Keratinocyte (primary cell): ENCODE measurements at regions not wholly inside any gene's neighbourhood (a gene's known extent, or its start where the extent isn't known, plus 50 kb on each side); places are given as distances from the start of the nearest gene placed in this dataset.

Source experiments
- EZH2 ChIP-seq: IDR thresholded peaks from one replicate; pipeline ENCODE4 v1.6.1; 2012; ENCODE audit warnings: inconsistent platforms, mild to moderate bottlenecking, low read length, moderate library complexity
- TF ChIP-seq, protein P1 (sequence below), 3 experiments: IDR thresholded peaks in 1 of 3; conservative IDR thresholded peaks in 1 of 3; optimal IDR thresholded peaks in 1 of 3; 2 replicates in 2 of 3; 3 replicates in 1 of 3; pipeline versions ENCODE3 to v1.5.1; 2011; ENCODE audit warnings: low read length in 3 of 3, mild to moderate bottlenecking in 3 of 3, moderate library complexity in 2 of 3, control low read depth in 1 of 3, inconsistent platforms in 1 of 3; ENCODE audit not compliant: insufficient read depth in 2 of 3; ENCODE audit errors: extremely low read depth in 1 of 3

DNA sequence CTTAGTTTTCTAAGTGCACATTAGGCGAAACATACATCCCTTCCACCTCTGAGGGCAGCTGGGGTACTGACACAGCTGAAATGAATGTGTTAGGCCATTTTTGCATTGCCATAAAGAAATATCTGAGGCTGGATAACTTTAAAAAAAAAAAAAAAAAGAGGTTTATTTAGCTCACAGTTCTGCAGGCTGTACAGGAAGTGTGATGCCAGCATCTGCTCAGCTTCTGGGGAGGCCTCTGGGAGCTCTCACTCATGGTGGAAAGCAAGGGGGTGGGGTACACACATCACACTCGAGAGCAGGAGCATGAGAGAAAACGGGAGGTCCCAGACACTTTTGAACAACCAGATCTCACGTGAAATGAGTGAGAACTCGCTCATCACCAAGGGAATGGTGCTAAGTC, 158.1 kb downstream of the PSMG1 start:
- TF ChIP-seq, protein P1, sequence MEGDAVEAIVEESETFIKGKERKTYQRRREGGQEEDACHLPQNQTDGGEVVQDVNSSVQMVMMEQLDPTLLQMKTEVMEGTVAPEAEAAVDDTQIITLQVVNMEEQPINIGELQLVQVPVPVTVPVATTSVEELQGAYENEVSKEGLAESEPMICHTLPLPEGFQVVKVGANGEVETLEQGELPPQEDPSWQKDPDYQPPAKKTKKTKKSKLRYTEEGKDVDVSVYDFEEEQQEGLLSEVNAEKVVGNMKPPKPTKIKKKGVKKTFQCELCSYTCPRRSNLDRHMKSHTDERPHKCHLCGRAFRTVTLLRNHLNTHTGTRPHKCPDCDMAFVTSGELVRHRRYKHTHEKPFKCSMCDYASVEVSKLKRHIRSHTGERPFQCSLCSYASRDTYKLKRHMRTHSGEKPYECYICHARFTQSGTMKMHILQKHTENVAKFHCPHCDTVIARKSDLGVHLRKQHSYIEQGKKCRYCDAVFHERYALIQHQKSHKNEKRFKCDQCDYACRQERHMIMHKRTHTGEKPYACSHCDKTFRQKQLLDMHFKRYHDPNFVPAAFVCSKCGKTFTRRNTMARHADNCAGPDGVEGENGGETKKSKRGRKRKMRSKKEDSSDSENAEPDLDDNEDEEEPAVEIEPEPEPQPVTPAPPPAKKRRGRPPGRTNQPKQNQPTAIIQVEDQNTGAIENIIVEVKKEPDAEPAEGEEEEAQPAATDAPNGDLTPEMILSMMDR (optimal IDR thresholded peaks at IDR 0.05 in 1 of 3, IDR thresholded peaks at IDR 0.05 in 1 of 3, conservative IDR thresholded peaks at IDR 0.05 in 1 of 3; ENCODE audit: extremely low read depth in 1 of 3, insufficient read depth in 2 of 3, low read length in 3 of 3) = no peak
- no peak for TF ChIP-seq EZH2
